NOMO-1 treated with DMSO at 0.1 percent for 48 hours (cell line): ENCODE measurements at regions not wholly inside any gene's neighbourhood (a gene's known extent, or its start where the extent isn't known, plus 50 kb on each side); places are given as distances from the start of the nearest gene placed in this dataset.
"Not testable (repeated sequence)": the region's sequence is repeated elsewhere in the genome, so short reads cannot be mapped to it uniquely, and the experiment has no call there.

Experiments used
- DNase-seq: peaks from one replicate; lab custom pipeline; 2025; ENCODE audit not compliant: unreplicated experiment; lab: John Stamatoyannopoulos, UW

DNA sequence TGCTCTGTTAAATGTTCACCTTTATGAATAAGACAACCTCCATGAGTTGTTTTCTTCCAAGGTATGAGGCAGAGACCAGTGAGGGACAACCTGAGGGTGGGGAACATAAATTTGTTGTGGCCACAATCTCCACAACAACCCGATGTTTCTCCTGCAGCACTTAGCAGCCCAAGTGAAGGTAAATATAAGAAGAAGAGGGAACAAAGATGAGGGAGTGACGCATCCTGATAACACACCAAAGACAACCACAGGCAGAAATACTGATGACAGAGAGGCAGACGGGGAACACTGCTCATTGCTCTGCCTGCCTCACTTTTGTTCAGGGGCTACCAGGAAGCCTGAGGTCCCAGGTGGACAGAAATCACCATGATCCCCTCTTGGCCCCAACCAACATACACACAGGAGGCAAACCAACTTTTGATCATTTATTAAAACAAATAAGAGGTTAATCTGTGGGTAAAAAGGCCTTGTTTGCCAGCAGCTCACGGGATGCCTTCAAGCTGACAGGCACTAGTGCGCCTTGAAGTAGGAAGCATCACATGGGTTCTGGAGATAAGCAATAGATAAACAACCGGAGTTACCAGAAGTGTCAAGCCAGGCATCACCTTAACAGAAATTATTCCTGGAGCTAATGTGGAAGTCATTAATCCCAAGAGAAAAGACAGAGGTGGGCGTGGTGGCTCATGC lies 104.9 kb upstream of the ALDH3B2 start:
- DNase-seq, result not testable (repeated sequence)

DNA sequence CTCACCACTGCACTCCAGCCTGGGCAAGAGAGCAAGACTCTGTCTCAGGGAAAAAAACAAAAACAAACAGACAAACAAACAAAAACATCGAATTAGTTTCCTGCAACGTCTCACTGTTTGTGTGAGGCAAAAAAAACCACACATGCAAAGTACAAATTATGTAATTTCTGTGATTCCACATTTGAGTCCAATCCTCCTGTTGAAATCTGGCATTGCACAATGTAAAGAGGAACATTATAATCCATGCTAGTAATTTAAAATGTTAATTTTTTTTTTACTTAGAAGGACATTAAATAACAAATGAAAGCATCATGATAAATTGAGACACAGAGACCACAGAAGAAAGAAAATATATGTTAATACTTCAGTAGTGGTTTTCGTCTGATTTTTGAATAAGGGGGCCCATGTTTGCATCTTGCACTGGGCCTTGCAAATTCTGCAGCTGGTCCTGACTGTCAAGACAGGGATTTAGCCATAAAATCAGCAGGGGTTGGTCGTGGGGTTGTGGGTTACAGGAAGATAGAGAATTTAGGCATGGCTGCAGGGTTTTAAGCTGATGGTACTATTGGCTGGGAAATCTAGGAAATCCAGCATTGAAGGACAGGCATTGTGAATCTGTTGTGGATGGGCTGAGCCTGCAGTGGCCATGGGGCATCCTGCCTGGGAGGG lies 102.6 kb upstream of the ALDH3B2 start:
- peak; percentile 65 for DNase-seq

DNA sequence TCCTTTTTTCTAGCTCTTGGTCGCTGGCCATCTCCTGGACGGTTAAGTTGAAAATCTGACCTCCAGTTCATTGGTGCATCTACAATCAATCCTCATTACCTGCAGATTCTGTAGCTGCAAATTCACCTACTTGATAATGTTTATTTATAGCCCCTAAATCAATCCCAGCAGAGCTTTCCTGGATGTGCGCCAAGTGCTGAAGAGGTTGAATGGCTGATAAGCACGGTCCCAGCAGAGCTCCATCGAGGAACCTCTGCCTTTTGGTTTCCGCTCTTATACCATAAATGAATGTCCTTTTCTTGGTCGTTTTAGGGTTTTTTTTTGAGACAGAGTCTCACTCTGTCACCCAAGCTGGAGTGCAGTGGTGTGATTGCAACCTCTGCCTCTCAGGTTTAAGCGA lies 99.8 kb upstream of the ALDH3B2 start:
- not testable (repeated sequence) for DNase-seq

DNA sequence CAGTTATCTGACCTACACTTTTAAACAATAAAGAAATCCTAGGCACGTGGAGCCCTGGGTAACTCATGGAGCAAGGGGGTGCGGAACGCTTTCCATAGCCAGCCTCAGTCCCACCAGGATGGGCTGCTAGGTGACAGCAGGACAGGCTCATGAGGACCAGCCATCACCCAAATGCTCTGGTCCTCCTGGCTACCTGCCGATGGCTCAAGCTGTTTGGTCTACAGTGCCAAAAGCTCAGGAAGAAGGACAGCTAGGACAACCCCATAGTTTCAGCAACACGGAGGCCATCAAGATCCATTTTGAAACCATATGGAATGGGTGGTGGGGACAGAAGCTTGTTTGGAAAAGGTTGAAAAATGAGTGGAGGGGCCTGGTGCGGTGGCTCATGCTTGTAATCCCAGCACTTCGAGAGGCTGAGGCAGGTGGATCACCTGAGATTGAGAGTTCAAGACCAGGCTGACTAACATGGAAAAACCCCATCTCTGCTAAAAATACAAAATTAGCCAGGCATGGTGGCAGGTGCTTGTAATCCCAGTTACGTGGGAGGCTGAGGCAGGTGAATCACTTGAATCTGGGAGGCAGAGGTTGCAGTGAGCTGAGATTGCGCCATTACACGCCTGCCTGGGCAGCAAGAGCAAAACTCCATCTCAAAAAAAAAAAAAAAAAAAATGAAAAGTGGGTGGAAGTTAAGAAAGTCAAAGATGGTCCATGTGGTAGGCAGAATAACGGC lies 93.7 kb upstream of the ALDH3B2 start:
- not testable (repeated sequence) for DNase-seq

DNA sequence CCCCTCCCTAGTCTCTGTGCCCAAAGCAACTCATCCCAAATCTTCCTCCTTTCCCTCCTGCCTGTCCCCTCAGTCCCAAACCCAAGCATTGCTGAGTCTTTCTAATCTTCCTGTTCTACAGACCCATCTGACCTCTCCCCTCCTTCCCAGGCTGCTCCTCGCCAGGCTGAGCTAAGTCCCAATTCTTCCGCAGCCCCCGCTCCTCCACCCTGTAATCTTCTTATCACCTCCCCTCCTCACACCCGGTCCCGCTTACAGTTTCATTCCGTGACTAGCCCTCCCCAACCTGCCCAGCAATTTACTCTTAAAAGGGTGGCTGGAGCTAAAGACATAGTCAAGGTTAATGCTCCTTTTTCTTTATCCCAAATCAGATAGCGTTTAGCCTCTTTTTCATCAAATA lies 86.8 kb upstream of the ALDH3B2 start:
- not testable (repeated sequence) for DNase-seq

DNA sequence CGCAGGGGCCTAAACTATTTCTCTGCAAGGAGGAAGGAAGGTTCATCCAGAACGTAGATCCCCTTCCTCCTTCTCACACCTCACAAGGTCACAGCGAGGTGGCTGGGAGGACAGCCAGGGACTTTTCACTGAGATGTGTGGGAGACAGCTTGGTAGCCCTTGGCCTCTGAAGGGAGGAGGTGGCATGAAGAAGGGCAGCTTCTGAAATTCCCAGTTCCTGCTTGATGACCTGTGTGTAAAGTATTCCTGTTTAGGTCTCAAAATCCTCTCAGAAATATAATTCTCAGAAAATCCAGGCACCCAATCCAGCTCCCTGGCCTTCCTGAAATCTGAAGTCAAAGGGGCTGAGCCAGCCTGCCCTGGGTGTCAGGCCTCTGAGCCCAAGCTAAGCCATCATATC lies 84.9 kb upstream of the ALDH3B2 start:
- not testable (repeated sequence) for DNase-seq

DNA sequence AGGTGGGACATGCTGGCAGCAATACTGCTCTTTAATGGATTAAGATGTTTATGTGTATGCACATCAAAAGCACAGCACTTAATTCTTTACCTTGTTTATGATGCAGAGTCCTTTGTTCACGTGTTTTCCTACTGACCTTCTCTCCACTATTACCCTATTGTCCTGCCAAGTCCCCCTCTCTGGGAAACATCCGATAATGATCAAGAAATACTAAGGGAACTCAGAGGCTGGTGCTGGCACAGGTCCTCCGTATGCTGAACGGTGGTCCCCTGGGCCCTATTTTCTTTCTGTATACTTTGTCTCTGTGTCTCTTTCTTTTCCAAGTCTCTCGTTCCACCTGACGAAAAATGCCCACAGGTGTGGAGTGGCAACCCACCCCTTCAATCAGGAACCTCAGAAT lies 84.0 kb upstream of the ALDH3B2 start:
- not testable (repeated sequence) for DNase-seq

DNA sequence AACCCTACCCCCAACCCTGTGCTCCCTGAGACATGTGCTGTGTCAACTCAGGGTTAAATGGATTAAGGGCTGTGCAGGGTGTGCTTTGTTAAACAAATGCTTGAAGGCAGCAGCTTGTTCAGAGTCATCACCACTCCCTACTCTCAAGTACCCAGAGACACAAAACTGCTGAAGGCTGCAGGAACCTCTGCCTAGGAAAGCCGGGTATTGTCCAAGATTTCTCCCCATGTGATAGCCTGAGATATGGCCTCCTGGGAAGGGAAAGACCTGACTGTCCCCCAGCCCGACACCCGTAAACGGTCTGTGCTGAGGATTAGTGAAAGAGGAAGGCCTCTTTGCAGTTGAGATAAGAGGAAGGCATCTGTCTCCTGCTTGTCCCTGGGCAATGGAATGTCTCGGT lies 83.6 kb upstream of the ALDH3B2 start:
- not testable (repeated sequence) for DNase-seq

DNA sequence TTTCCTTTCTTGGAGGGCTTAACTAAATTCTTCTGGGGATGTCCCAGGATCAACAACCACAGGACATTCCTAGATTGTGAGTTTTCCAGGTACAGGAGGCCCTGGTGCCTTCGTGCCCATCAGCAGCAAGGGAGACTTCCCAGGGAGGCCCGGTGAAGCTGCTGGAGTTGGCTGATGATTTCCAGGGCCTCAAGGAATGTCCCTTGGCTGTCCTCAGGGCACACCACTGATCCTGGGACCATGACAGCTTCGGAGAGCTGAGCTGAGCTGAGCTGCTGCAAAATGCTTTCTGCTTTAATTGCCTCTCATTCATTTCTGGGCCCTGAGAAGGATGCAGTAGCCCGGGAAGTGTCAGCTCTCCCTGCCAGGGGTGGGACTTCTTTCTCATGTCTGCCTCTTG lies 79.4 kb upstream of the ALDH3B2 start:
- DNase-seq, result not testable (repeated sequence)

DNA sequence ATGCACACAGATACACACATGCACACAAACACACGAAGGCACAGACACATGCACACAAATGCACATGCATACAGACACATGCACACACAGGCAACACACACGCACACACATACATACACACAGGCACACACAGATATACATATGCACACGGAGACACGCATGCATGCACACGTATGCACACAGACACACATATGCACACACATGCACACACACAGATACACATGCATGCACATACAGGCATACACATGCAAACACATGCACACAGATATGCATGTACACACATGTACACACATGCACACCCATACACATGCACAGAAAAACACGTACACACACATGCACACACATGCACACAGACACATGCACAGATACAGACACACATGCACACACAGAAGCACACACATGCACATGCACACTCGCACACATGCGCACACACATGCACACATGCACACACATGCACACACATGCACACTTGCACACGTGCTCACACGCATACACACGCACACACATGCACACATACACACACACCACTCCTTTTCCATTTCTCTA lies 70.8 kb upstream of the ALDH3B2 start:
- no peak for DNase-seq

DNA sequence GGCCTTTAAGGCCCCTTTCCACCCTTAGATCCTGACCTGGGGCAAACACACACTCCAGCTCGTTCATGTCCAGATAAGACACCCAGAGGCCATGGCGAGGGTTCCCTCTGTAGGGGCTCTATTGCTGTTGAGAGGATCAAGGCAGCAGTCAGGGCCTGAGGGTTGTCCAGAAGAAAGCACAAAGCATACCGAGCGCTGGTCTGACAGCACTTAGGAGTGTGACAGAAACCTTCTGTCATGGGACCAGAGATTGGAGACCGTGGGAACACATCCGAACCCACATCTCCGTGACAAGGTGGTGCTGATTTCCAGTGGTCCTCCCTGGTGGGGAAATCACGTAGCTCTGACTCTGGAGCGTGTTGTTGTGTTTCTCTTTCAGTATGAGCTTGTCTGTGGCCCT lies 69.8 kb upstream of the ALDH3B2 start:
- DNase-seq, result not testable (repeated sequence)

DNA sequence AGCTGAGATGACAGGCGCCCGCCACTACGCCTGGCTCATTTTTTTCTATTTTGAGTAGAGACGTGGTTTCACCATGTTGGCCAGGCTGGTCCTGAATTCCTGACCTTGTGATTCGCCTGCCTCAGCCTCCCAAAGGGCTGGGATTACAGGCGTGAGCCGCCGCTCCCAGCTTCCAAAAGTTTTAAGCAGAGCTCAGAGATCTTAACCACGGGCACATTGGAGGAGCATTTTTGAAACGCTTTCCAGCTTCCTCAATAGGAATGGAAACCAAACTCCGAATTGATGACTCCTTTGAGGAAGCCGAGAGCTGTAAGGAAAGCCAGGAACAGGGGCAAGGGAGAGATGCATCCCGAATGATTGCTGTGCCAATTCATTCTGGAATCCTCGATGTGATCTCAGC lies 63.8 kb upstream of the ALDH3B2 start:
- not testable (repeated sequence) for DNase-seq

DNA sequence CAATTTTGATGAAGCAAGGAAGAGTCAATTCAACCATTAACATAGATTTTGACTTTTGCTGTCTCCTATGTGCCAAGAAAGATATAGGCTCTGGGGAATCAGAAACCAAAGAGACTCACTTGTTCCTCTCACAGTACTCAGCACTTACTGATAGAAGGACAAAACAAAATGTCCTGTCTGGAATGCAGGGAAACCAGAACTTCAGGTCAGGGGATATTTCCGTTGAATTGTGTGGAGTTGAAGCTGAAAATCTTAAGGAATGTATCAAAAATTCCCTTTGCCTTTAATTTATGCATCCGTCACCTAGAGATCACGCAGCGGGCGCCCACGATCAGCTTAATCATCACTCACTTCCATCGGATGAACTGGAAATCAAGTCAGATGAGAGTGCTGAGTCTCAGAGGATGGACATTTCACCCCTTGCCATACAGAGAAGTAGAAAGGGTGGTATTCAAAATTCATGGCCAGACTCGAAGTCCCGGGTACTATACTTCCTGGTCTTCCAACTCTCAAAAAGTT lies 63.2 kb upstream of the ALDH3B2 start:
- not testable (repeated sequence) for DNase-seq

DNA sequence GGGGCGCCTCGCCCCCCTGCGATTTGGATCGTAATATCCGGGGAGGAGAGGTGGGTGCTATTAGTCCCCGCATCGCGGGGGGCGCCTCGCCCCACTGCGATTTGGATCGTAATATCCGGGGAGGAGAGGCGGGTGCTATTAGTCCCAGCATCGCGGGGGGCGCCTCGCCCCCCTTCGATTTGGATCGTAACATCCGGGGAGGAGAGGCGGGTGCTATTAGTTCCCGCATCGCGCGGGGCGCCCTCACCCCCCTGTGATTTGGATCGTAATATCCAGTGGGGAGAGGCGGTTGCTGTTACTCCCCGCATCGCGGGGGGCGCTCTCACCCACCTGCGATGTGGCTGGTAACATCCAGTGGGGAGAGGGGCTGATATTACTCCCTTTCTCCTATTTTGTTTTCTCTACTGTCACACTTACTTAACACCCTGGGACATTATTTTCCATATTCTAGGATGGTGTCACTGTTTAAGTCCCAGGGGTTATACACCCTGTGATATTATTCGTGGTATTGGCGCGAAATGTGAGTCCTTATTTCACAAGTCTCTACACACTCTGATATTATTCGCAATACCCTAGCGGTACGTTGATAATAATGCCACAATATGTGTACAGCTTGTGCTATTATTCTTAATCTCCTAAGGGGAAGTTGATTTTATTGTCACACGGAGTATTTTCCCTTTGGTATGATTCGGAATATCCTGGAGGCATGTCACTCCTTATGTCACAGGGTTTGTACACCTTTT lies 57.8 kb upstream of the ALDH3B2 start:
- peak; percentile 42 for DNase-seq

DNA sequence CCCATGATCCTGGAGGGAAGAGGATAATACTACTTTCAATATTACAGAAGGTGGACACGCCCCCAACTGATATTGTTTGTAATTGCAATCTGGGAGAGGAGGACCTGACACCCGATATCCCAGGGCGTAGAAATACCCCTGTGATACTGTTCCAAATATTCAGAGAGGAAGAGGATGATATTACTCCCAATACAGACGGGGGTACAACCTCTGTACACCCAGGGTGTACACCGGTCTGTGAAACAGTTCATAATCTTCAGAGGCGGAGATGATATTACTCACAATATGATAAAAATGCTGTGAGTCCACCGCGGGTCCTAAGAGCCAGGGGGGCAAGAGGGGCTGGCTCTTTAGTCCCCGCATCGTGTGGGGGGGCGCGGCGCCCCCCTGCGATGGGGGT lies 57.2 kb upstream of the ALDH3B2 start:
- no peak for DNase-seq

DNA sequence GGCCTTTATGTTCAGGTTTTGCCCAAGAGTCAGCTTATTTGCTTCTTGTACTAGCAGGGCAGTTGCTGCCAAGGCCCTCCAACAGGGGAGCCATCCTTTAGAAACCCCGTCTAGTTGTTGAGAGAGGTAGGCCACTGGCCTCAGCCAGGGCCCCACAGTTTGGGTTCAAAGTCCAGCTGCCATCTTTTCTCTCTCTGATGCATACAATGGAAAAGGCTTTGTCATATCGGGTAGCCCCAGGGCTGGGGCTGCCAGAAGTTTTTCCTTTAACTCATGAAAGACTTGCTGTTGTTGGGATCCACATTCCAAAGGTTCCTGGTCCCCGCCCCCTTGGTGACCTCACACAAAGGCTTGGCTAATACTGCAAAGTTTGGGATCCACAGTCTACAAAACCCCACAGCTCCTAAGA lies 53.7 kb upstream of the ALDH3B2 start:
- DNase-seq, result not testable (repeated sequence)

DNA sequence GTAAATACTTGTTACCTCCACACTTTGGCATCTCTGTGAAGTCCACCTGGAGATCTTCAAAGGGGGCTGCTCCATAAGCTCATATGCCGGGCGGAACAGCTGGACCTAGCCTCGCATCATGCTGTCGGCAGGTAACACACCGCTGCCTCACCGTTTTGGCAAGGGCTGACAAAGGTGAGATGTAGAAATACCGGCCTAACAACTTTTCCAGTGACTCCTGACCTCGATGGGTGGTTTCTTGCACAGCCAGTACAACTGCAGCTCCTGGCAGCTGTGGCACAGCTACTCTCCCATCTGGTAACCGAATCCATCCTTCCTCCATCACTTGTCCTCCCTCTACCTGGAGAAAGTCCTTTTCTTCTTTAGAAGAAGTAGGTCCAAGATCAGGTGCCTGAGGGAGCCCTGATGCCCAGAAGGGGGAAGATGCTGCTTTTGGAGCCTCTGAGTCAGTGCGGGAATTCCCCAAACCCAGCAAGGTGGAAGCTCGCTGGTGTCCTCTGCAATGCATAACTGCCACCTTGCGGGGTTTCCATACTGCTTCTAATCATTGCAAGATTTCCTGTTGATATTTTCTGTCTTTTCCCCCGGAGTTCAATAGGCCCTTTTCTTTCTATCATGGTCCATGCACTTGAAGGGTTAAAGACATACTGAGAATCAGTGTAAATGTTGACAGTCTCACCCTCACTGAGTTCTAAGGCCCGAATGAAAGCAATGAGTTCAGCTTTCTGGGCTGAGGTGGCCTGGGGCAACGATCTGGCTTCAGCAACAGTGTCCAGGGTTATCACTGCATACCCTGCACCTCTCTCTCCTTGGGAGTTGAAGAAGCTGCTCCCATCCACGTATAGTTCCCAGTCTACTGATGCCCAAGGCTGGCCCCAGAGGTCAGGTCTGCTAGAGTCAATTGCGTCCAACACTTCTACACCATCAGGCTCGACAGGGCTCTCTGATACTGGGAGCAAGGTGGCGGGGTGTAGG lies 52.9 kb upstream of the ALDH3B2 start:
- DNase-seq, result not testable (repeated sequence)
